Kidney epithelial cell (primary cell): ENCODE measurements at regions not wholly inside any gene's neighbourhood (a gene's known extent, or its start where the extent isn't known, plus 50 kb on each side); places are given as distances from the start of the nearest gene placed in this dataset.

ENCODE experiments used
- DNase-seq: peaks from one replicate; pipeline ENCODE4 v3.0.0-alpha.2; 2010; ENCODE audit warnings: low read depth
- H3K27me3 ChIP-seq: 2 replicates; pipeline ENCODE4 v1.6.0; 2011; ENCODE audit warnings: low read length; ENCODE audit not compliant: control insufficient read depth, insufficient read depth
- H3K36me3 ChIP-seq: 2 replicates; pipeline ENCODE4 v1.5.1; 2011; ENCODE audit warnings: low read length; ENCODE audit not compliant: control insufficient read depth, insufficient read depth
- H3K4me3 ChIP-seq: 2 replicates; pipeline ENCODE4 v1.5.1; 2011; ENCODE audit warnings: low read depth, mild to moderate bottlenecking, control low read depth, low read length
- TF ChIP-seq, protein P1 (sequence below): IDR thresholded peaks from 2 replicates; pipeline ENCODE4 v1.5.1; 2011; ENCODE audit warnings: mild to moderate bottlenecking, moderate library complexity, low read length, control low read depth, inconsistent platforms; ENCODE audit not compliant: insufficient read depth, poor library complexity, severe bottlenecking

DNA sequence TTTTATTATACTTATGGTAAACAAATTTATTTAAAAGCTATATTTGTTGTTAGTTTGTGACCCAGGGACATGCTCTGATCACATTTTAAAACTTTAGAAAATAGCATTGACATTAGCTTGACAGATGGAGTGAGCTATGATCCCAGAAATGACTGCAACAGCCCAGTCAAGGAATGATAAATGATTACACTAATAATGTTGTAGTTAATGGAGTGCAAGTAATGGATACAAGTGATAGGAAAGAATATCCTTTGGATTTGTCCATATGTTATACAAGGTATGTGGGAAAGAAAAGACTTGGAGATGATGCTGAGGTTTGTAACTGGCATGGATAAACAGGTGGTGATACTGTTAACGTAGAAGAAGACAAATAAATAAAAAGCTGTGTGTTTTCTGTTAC, 1908.7 kb downstream of the MRPL39 start:
- DNase-seq: no peak
- TF ChIP-seq, protein P1, sequence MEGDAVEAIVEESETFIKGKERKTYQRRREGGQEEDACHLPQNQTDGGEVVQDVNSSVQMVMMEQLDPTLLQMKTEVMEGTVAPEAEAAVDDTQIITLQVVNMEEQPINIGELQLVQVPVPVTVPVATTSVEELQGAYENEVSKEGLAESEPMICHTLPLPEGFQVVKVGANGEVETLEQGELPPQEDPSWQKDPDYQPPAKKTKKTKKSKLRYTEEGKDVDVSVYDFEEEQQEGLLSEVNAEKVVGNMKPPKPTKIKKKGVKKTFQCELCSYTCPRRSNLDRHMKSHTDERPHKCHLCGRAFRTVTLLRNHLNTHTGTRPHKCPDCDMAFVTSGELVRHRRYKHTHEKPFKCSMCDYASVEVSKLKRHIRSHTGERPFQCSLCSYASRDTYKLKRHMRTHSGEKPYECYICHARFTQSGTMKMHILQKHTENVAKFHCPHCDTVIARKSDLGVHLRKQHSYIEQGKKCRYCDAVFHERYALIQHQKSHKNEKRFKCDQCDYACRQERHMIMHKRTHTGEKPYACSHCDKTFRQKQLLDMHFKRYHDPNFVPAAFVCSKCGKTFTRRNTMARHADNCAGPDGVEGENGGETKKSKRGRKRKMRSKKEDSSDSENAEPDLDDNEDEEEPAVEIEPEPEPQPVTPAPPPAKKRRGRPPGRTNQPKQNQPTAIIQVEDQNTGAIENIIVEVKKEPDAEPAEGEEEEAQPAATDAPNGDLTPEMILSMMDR: no peak
- H3K36me3 ChIP-seq: no peaks in the 10 kb centered on the region
- no peaks in the 10 kb centered on the region for H3K27me3 ChIP-seq
- no peak overlapping the region for H3K4me3 ChIP-seq

- DNase-seq: no peak
- TF ChIP-seq, protein P1: no peak
- H3K36me3 ChIP-seq: no peaks in the 10 kb centered on the region
These were observed 1911.8 kb downstream of the MRPL39 start for GRCh38 chr21:23695443-23695842.

DNA sequence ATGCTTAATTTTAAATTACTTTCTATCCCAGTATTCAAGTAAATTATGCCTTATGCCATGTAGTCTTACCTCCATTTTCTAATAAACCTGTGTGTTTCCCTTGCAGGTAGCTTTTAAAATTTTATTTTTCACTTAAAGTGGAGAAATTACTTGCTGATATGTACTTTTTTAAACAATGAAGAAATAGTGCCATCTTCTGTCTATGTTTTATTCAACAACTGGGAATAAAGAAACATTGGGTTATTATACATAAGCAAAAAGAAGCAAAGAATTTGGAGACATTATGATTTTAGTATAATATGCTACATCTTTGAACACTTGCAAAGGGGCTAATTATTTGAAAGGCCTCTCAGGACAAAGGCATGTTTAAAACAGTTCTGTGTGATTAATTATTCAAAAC, 1912.9 kb downstream of the MRPL39 start:
- Histone ChIP-seq H3K27me3 (no peaks in the 10 kb centered on the region), H3K4me3 (no peak overlapping the region), H3K36me3 (no peaks in the 10 kb centered on the region)
- no peak for DNase-seq
- TF ChIP-seq, protein P1: no peak

More at GRCh38 chr21:23695443-23695842, 1911.8 kb downstream of the MRPL39 start:
- Histone ChIP-seq H3K27me3 (no peaks in the 10 kb centered on the region), H3K4me3 (no peak overlapping the region)

DNA sequence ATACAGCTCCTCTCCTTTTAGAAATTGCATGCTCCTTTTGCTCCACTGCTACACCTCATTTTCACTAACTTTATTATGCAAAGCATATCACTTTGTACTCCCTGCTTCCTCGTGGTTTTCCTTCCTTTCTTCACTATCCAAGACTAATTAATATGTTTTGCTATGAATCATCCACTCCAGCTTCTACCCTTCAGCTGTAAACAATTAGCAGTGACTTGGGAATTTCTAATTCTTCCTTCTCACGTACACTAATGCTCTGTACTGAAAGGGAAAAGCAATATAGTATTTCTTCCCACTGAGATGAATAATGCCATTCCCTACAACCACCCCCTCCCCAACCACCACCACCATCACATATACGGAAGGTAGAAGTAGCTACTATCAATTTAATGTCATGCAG, 1917.0 kb downstream of the MRPL39 start:
- TF ChIP-seq, protein P1: no peak
- DNase-seq: no peak
- H3K36me3 ChIP-seq: no peaks in the 10 kb centered on the region
- no peak overlapping the region for H3K4me3 ChIP-seq
- no peaks in the 10 kb centered on the region for H3K27me3 ChIP-seq

GRCh38 chr21:23686737-23687523, 1920.4 kb downstream of the MRPL39 start:
- no peak overlapping the region for H3K4me3 ChIP-seq
- H3K36me3 ChIP-seq: no peaks in the 10 kb centered on the region
- DNase-seq: no peak
- TF ChIP-seq, protein P1: no peak
- H3K27me3 ChIP-seq: no peaks in the 10 kb centered on the region

GRCh38 chr21:23684431-23684830, 1922.8 kb downstream of the MRPL39 start:
- Histone ChIP-seq H3K27me3 (no peaks in the 10 kb centered on the region), H3K36me3 (no peaks in the 10 kb centered on the region), H3K4me3 (no peak overlapping the region)
- TF ChIP-seq, protein P1: no peak
- DNase-seq: no peak
